DND-41 (cell line): ENCODE measurements at regions not wholly inside any gene's neighbourhood (a gene's known extent, or its start where the extent isn't known, plus 50 kb on each side); places are given as distances from the start of the nearest gene placed in this dataset.

Source experiments
- ATAC-seq: fragments of 200-7000 bp; cut with Tn5 transposase; 3 replicates; pipeline ENCODE4 v1.9.1; 2021; ENCODE audit warnings: low read depth; ENCODE audit not compliant: insufficient read depth
- DNase-seq: peaks from one replicate; pipeline ENCODE4 v3.0.0-alpha.2; 2020
- H2AFZ ChIP-seq: 2 replicates; pipeline ENCODE4 v1.6.0; 2012; ENCODE audit warnings: low read depth, low read length
- H3K27ac ChIP-seq: 2 replicates; pipeline ENCODE4 v1.5.1; 2012; ENCODE audit warnings: low read length, inconsistent platforms
- H3K27me3 ChIP-seq: fragments of 200-600 bp; sonication (generic); 2 replicates; pipeline ENCODE4 v1.6.0; 2012; ENCODE audit warnings: low read length, mild to moderate bottlenecking, inconsistent platforms; ENCODE audit not compliant: insufficient read depth, poor library complexity
- H3K36me3 ChIP-seq: 2 replicates; pipeline ENCODE4 v1.5.1; 2012; ENCODE audit warnings: low read length, inconsistent platforms; ENCODE audit not compliant: insufficient read depth
- H3K4me1 ChIP-seq: 2 replicates; pipeline ENCODE4 v1.5.1; 2012; ENCODE audit warnings: mild to moderate bottlenecking, low read length; ENCODE audit not compliant: insufficient read depth
- H3K4me2 ChIP-seq: 2 replicates; pipeline ENCODE4 v1.6.0; 2012; ENCODE audit warnings: mild to moderate bottlenecking, moderate library complexity, low read length, inconsistent platforms; ENCODE audit not compliant: insufficient read depth
- H3K4me3 ChIP-seq, 2 experiments: fragments of 200-600 bp in 1 of 2; shearing (Covaris generic) in 1 of 2; 2 replicates each; pipeline ENCODE4 v1.5.1; 2012 to 2016; ENCODE audit warnings: inconsistent platforms in 2 of 2, low read length in 2 of 2, mild to moderate bottlenecking in 2 of 2, low read depth in 1 of 2, moderate library complexity in 1 of 2
- H3K79me2 ChIP-seq: 2 replicates; pipeline ENCODE4 v1.6.0; 2012; ENCODE audit warnings: low read length, inconsistent platforms; ENCODE audit not compliant: insufficient read depth
- H3K9ac ChIP-seq: 2 replicates; pipeline ENCODE4 v1.6.0; 2012; ENCODE audit warnings: low read depth, mild to moderate bottlenecking, inconsistent platforms, low read length, moderate library complexity
- H3K9me3 ChIP-seq: 2 replicates; pipeline ENCODE4 v1.5.1; 2012; ENCODE audit warnings: low read length, moderate library complexity, mild to moderate bottlenecking, inconsistent platforms; ENCODE audit not compliant: insufficient read depth, severe bottlenecking
- H4K20me1 ChIP-seq: 2 replicates; pipeline ENCODE4 v1.6.0; 2012; ENCODE audit warnings: low read length; ENCODE audit not compliant: insufficient read depth
- EZH2 ChIP-seq: IDR thresholded peaks from 3 replicates; pipeline ENCODE4 v1.6.1; 2012; ENCODE audit warnings: borderline replicate concordance, low read depth, mild to moderate bottlenecking, moderate library complexity, low read length, inconsistent platforms; ENCODE audit not compliant: severe bottlenecking
- TF ChIP-seq, protein P1 (sequence below): IDR thresholded peaks from 2 replicates; pipeline ENCODE4 v1.5.1; 2012; ENCODE audit warnings: borderline replicate concordance, low read length, moderate library complexity, mild to moderate bottlenecking; ENCODE audit not compliant: poor library complexity, severe bottlenecking; ENCODE audit errors: extremely low read depth

DNA sequence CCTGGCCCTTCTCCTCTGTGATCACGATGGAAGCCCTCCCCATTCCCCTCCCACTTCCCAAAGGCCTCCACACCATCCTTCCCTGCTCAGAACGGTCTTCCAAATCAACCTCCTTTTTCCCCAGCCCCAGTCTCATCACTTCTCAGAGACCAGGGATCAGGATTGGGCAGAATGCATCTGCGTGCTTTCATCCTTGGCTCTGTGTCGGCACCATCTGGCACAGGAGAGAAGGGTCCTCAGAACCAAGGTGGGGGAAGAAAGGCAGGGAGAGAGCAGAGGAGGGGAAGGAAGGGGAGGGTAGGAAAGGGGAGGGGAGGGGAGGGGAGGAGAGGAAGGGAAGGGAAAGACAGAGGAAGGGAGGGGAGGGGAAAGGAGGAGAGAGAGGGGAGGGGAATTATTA, 52.4 kb upstream of the FICD start:
- Histone ChIP-seq H3K79me2 (no peaks in the 10 kb centered on the region), H3K9ac (no peak overlapping the region), H3K4me2 (no peak overlapping the region), H2AFZ (no peak overlapping the region), H3K9me3 (no peaks in the 10 kb centered on the region), H4K20me1 (no peaks in the 10 kb centered on the region), H3K4me1 (no peaks in the 10 kb centered on the region), H3K4me3 (no peak overlapping the region), H3K36me3 (no peaks in the 10 kb centered on the region), H3K27me3 (no peaks in the 10 kb centered on the region), H3K27ac (no peak overlapping the region)
- no peak for ATAC-seq
- DNase-seq = no peak
- TF ChIP-seq, protein P1, sequence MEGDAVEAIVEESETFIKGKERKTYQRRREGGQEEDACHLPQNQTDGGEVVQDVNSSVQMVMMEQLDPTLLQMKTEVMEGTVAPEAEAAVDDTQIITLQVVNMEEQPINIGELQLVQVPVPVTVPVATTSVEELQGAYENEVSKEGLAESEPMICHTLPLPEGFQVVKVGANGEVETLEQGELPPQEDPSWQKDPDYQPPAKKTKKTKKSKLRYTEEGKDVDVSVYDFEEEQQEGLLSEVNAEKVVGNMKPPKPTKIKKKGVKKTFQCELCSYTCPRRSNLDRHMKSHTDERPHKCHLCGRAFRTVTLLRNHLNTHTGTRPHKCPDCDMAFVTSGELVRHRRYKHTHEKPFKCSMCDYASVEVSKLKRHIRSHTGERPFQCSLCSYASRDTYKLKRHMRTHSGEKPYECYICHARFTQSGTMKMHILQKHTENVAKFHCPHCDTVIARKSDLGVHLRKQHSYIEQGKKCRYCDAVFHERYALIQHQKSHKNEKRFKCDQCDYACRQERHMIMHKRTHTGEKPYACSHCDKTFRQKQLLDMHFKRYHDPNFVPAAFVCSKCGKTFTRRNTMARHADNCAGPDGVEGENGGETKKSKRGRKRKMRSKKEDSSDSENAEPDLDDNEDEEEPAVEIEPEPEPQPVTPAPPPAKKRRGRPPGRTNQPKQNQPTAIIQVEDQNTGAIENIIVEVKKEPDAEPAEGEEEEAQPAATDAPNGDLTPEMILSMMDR = no peak
- TF ChIP-seq EZH2 = no peak

DNA sequence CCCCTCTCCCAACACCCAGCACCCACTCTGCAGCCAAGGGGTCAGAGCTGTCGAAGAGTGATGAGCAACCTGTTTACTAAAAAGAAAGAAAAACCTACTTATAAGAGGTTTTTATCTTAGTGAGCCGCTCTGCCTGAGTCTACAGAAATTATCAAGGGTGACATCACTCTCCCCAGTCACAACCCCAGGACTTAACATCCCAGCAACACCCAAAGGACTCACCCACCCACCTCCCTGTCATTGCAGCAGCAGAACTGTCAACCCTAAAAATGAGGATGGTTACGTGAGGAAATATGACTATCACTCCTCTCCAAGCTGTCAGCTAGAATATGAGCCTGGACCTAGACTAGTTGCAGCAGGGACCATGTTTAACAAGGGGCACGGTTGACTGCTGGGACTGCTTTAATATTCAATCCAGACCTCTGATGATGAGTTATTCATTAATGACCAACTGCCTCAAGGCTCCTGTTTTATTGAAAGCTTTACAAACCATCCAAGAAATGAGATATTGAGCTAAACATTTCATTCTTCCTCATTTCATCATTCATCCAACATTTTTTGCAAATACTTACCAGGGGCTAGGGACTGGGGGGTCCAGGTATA, 53.9 kb upstream of the FICD start:
- H3K4me3 ChIP-seq = no peak overlapping the region
- ATAC-seq = no peak
- H3K4me1 ChIP-seq = no peaks in the 10 kb centered on the region
- H3K9me3 ChIP-seq = no peaks in the 10 kb centered on the region
- H4K20me1 ChIP-seq = no peaks in the 10 kb centered on the region
- no peaks in the 10 kb centered on the region for H3K27me3 ChIP-seq
- H3K9ac ChIP-seq = no peak overlapping the region
- TF ChIP-seq, protein P1 = no peak
- TF ChIP-seq EZH2 = no peak
- no peak overlapping the region for H3K27ac ChIP-seq
- H3K36me3 ChIP-seq = no peaks in the 10 kb centered on the region
- H3K79me2 ChIP-seq = no peaks in the 10 kb centered on the region
- DNase-seq = no peak
- H3K4me2 ChIP-seq = no peak overlapping the region
- no peak overlapping the region for H2AFZ ChIP-seq

DNA sequence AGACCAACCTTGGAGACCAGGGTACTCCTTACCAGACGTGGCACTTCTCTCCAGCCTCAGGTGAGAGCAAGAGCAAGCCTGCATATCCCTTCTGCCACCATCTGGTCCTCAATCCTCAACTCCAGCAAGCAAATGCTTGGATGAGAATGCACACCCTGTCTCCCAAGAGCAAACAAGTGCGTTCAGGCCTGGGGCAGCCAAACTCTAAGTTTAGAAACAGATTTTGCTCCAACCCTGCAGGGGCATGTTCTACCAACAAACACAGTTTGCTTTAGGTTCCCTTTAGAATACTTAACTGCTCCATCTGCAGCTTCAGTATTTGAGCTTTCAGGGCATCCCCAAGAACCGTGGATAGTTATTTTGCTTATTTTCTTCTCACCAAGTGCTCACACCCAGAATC, 55.9 kb upstream of the FICD start:
- Histone ChIP-seq H3K79me2 (no peaks in the 10 kb centered on the region), H3K9ac (no peak overlapping the region), H3K4me1 (no peaks in the 10 kb centered on the region), H4K20me1 (no peaks in the 10 kb centered on the region), H3K36me3 (no peaks in the 10 kb centered on the region), H2AFZ (no peak overlapping the region), H3K9me3 (no peaks in the 10 kb centered on the region), H3K4me3 (no peak overlapping the region), H3K4me2 (no peak overlapping the region), H3K27me3 (peaks cover 4% of the 10 kb centered on the region), H3K27ac (no peak overlapping the region)
- DNase-seq (no peak), ATAC-seq (no peak)
- TF ChIP-seq EZH2 = no peak
- TF ChIP-seq, protein P1 = no peak

DNA sequence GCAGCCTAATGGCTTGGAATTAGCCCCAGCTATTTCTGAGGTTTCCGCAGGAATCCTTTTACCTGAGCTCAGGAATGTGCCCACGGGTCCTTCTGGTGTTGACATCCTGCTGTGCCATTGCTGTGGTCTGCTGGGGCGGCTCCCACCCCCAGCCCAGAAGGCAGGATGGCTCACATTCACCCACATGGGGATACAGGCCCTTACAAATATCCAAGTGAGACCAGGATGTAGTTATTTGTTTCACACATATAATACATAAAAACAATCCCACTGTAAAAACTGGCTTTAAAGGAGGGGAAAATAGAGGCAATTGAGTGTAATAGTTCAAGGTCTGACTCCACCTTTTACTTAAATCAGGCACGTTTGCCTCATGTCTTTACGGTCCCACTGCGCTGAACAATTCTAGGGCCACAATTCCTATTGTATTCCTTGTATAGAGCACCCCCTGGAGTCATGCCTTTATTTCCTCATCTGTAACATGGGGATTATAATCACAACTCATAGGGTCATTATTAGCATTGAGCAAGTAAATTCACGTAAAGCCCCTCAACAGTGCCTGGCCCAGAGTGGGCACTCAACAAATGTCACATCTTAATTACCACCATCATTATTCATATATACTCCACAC, 57.2 kb upstream of the FICD start:
- DNase-seq = no peak
- Histone ChIP-seq H3K9me3 (no peaks in the 10 kb centered on the region), H3K9ac (no peak overlapping the region), H3K79me2 (no peaks in the 10 kb centered on the region), H4K20me1 (no peaks in the 10 kb centered on the region), H3K27ac (no peak overlapping the region), H3K4me1 (no peaks in the 10 kb centered on the region), H3K27me3 (peaks cover 13% of the 10 kb centered on the region), H3K4me3 (no peak overlapping the region), H2AFZ (no peak overlapping the region), H3K4me2 (no peak overlapping the region), H3K36me3 (no peaks in the 10 kb centered on the region)
- TF ChIP-seq, protein P1 = no peak
- TF ChIP-seq EZH2 = no peak
- no peak for ATAC-seq
